KMS-11 (cell line): ENCODE measurements at regions not wholly inside any gene's neighbourhood (a gene's known extent, or its start where the extent isn't known, plus 50 kb on each side); places are given as distances from the start of the nearest gene placed in this dataset.

Experiments used
- H2AFZ ChIP-seq: fragments of 200-600 bp; sonication (generic); 2 replicates; pipeline ENCODE4 v1.6.1; 2016; ENCODE audit warnings: antibody characterized with exemption, mixed run types, low read depth
- H3K27ac ChIP-seq: fragments of 200-600 bp; sonication (generic); 2 replicates; pipeline ENCODE4 v1.6.1; 2016; ENCODE audit warnings: mild to moderate bottlenecking, mixed run types
- H3K27me3 ChIP-seq: fragments of 200-600 bp; sonication (generic); 2 replicates; pipeline ENCODE4 v1.6.1; 2017; ENCODE audit warnings: mild to moderate bottlenecking, low read depth, mixed run types, moderate library complexity; ENCODE audit not compliant: insufficient read depth
- H3K36me3 ChIP-seq: fragments of 200-600 bp; sonication (generic); 2 replicates; pipeline ENCODE4 v1.6.1; 2017; ENCODE audit warnings: mild to moderate bottlenecking, mixed run types; ENCODE audit not compliant: insufficient read depth
- H3K4me1 ChIP-seq: fragments of 200-600 bp; sonication (generic); 2 replicates; pipeline ENCODE4 v1.6.1; 2016; ENCODE audit warnings: mild to moderate bottlenecking, low read depth, mixed run types; ENCODE audit not compliant: poor library complexity, severe bottlenecking
- H3K4me2 ChIP-seq: fragments of 200-600 bp; sonication (generic); 2 replicates; pipeline ENCODE4 v1.7.0; 2016; ENCODE audit warnings: mild to moderate bottlenecking, mixed run types
- H3K4me3 ChIP-seq: fragments of 200-600 bp; sonication (generic); IDR thresholded peaks from 2 replicates; pipeline ENCODE4 v1.6.1; 2017; ENCODE audit warnings: low read depth, low read length, mixed read lengths; ENCODE audit not compliant: insufficient read depth
- H3K79me2 ChIP-seq: fragments of 200-600 bp; sonication (generic); 2 replicates; pipeline ENCODE4 v1.6.1; 2016; ENCODE audit warnings: low read depth, mixed run types; ENCODE audit not compliant: insufficient read depth
- H3K9ac ChIP-seq: fragments of 200-600 bp; sonication (generic); 2 replicates; pipeline ENCODE4 v1.6.1; 2016; ENCODE audit warnings: mild to moderate bottlenecking, mixed run types
- H4K20me1 ChIP-seq: fragments of 200-600 bp; sonication (generic); 2 replicates; pipeline ENCODE4 v1.6.1; 2016; ENCODE audit warnings: mild to moderate bottlenecking, mixed run types; ENCODE audit not compliant: insufficient read depth
- CTCF ChIP-seq: fragments of 200-600 bp; sonication (generic); conservative IDR thresholded peaks from 2 replicates; pipeline ENCODE4 v1.6.1; 2017; ENCODE audit warnings: low read depth, mild to moderate bottlenecking, antibody characterized with exemption, low read length, moderate library complexity, mixed read lengths

- no peak for TF ChIP-seq CTCF
- H3K4me3 ChIP-seq = no peak overlapping the region
- H3K4me2 ChIP-seq = no peak overlapping the region
- H2AFZ ChIP-seq = no peak overlapping the region
- no peaks in the 10 kb centered on the region for H3K79me2 ChIP-seq
- H3K36me3 ChIP-seq = no peaks in the 10 kb centered on the region
- H3K4me1 ChIP-seq = no peaks in the 10 kb centered on the region
- H3K27me3 ChIP-seq = no peaks in the 10 kb centered on the region
- H3K9ac ChIP-seq = no peak overlapping the region
- no peak overlapping the region for H3K27ac ChIP-seq
- H4K20me1 ChIP-seq = no peaks in the 10 kb centered on the region
Observed at GRCh38 chr5:166880456-166880855, 1411.0 kb upstream of the WWC1 start.

GRCh38 chr5:166881802-166882201, 1409.6 kb upstream of the WWC1 start:
- H3K9ac ChIP-seq = no peak overlapping the region
- no peaks in the 10 kb centered on the region for H3K79me2 ChIP-seq
- no peak overlapping the region for H3K4me3 ChIP-seq
- TF ChIP-seq CTCF = no peak
- no peaks in the 10 kb centered on the region for H4K20me1 ChIP-seq
- H3K27ac ChIP-seq = no peak overlapping the region
- no peaks in the 10 kb centered on the region for H3K27me3 ChIP-seq
- H3K4me1 ChIP-seq = no peaks in the 10 kb centered on the region
- H3K4me2 ChIP-seq = no peak overlapping the region
- H2AFZ ChIP-seq = no peak overlapping the region
- no peaks in the 10 kb centered on the region for H3K36me3 ChIP-seq

DNA sequence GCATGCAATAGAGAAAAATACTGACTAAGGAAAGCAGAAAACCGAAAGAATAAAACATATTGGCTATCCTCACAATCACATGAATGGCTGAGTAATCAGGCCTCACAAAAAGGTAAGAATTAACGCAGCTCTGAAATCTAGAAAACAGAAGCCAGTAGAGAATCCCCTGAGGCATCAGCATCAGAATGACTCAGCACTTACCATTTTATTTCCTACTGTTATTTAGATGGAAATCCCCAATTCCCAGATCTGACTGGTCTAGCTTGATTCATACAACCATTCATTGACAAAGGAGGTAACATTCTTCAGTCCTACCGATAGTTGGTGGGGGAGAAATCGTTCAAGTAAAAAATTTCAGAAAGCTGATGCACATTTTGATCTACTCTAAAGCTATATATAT, 1408.4 kb upstream of the WWC1 start:
- H3K9ac ChIP-seq = no peak overlapping the region
- no peak overlapping the region for H3K4me2 ChIP-seq
- no peaks in the 10 kb centered on the region for H3K79me2 ChIP-seq

DNA sequence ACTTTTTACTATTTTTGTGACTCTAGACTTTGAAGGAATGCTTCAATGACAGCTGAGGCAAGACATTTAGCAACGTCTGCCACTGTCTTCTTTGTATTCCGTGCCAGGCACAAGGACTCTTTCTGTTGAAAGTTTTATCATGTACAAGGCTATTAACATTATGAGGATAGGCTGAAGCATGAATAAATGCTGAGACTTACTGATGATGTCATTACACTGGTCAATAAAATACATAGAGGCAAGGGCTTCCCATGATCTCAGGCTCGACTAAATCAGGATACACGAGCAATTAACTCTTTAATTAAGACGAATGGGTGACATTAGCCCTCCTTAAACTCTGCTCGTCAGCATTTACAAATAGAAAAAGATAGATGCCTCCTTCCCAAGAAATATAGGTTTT, 1393.3 kb upstream of the WWC1 start:
- Histone ChIP-seq H4K20me1 (no peaks in the 10 kb centered on the region), H3K4me2 (no peak overlapping the region), H3K27me3 (no peaks in the 10 kb centered on the region), H3K4me3 (no peak overlapping the region), H3K4me1 (no peaks in the 10 kb centered on the region), H3K27ac (no peak overlapping the region), H3K79me2 (no peaks in the 10 kb centered on the region), H3K36me3 (no peaks in the 10 kb centered on the region), H3K9ac (no peak overlapping the region), H2AFZ (no peak overlapping the region)
- TF ChIP-seq CTCF = no peak

More for the DNA sequence above, 1408.4 kb upstream of the WWC1 start:
- Histone ChIP-seq H3K4me3 (no peak overlapping the region), H3K4me1 (no peaks in the 10 kb centered on the region), H3K36me3 (no peaks in the 10 kb centered on the region), H3K27me3 (no peaks in the 10 kb centered on the region), H4K20me1 (no peaks in the 10 kb centered on the region), H2AFZ (no peak overlapping the region), H3K27ac (no peak overlapping the region)
- TF ChIP-seq CTCF = no peak

GRCh38 chr5:166899343-166899742, 1392.1 kb upstream of the WWC1 start:
- Histone ChIP-seq H3K4me1 (no peaks in the 10 kb centered on the region), H3K27me3 (no peaks in the 10 kb centered on the region), H2AFZ (no peak overlapping the region), H3K4me2 (no peak overlapping the region), H4K20me1 (no peaks in the 10 kb centered on the region), H3K79me2 (no peaks in the 10 kb centered on the region), H3K9ac (no peak overlapping the region), H3K36me3 (no peaks in the 10 kb centered on the region), H3K4me3 (no peak overlapping the region), H3K27ac (no peak overlapping the region)
- no peak for TF ChIP-seq CTCF
